GM19455 (cell line): ENCODE measurements at regions not wholly inside any gene's neighbourhood (a gene's known extent, or its start where the extent isn't known, plus 50 kb on each side); places are given as distances from the start of the nearest gene placed in this dataset.
"Not testable (repeated sequence)": the region's sequence is repeated elsewhere in the genome, so short reads cannot be mapped to it uniquely, and the experiment has no call there.

Experiments used
- ATAC-seq: cut with Tn5 transposase; IDR thresholded peaks from one replicate; pipeline ENCODE4 v1.9.1; 2021; ENCODE audit not compliant: unreplicated experiment

GRCh38 chr13:50755862-50756685 is 87.4 kb downstream of the DLEU7 start:
- ATAC-seq, result not testable (repeated sequence)

GRCh38 chr13:50757008-50757407 is 86.5 kb downstream of the DLEU7 start:
- ATAC-seq, result no peak

- no peak for ATAC-seq
Measured at GRCh38 chr13:50758796-50759195, 84.7 kb downstream of the DLEU7 start.

- no peak for ATAC-seq
Measured at GRCh38 chr13:50760751-50761150, 82.7 kb downstream of the DLEU7 start.

- ATAC-seq, result no peak
Measured at GRCh38 chr13:50761406-50761805, 82.1 kb downstream of the DLEU7 start.

GRCh38 chr13:50762969-50763567 is 80.4 kb downstream of the DLEU7 start:
- no peak for ATAC-seq

GRCh38 chr13:50766013-50766412 is 77.5 kb downstream of the DLEU7 start:
- no peak for ATAC-seq

- ATAC-seq, result no peak
Measured at GRCh38 chr13:50766695-50767094, 76.8 kb downstream of the DLEU7 start.

GRCh38 chr13:50772881-50773280 is 70.6 kb downstream of the DLEU7 start:
- ATAC-seq, result not testable (repeated sequence)
